Osteoblast (primary cell): ENCODE measurements at regions not wholly inside any gene's neighbourhood (a gene's known extent, or its start where the extent isn't known, plus 50 kb on each side); places are given as distances from the start of the nearest gene placed in this dataset.
A peak's percentile ranks its signal among the peaks of the same experiment; 100 is the strongest.
"Not testable (repeated sequence)": the region's sequence is repeated elsewhere in the genome, so short reads cannot be mapped to it uniquely, and the experiment has no call there.

Experiments used
- DNase-seq: peaks from one replicate; pipeline ENCODE4 v3.0.0; 2011; ENCODE audit warnings: low spot score, mixed read lengths; ENCODE audit not compliant: insufficient read length; ENCODE audit errors: missing footprints
- H2AFZ ChIP-seq: 2 replicates; pipeline ENCODE4 v1.6.0; 2011; ENCODE audit warnings: mild to moderate bottlenecking, low read length
- H3K27ac ChIP-seq: 2 replicates; pipeline ENCODE4 v1.5.1; 2011; ENCODE audit warnings: mild to moderate bottlenecking, low read depth, low read length, moderate library complexity
- H3K27me3 ChIP-seq: 2 replicates; pipeline ENCODE4 v1.6.0; 2012; ENCODE audit warnings: mild to moderate bottlenecking, control low read depth, inconsistent platforms, low read length, moderate library complexity; ENCODE audit not compliant: insufficient read depth
- H3K36me3 ChIP-seq: 2 replicates; pipeline ENCODE4 v1.5.1; 2011; ENCODE audit warnings: mild to moderate bottlenecking, low read length, control low read depth, moderate library complexity; ENCODE audit not compliant: insufficient read depth
- H3K4me1 ChIP-seq: 2 replicates; pipeline ENCODE4 v1.5.1; 2011; ENCODE audit warnings: mild to moderate bottlenecking, low read length, control low read depth, moderate library complexity; ENCODE audit not compliant: insufficient read depth
- H3K4me2 ChIP-seq: 2 replicates; pipeline ENCODE4 v1.6.0; 2011; ENCODE audit warnings: mild to moderate bottlenecking, low read length; ENCODE audit not compliant: insufficient read depth
- H3K4me3 ChIP-seq: fragments of 200-600 bp; sonication (generic); 3 replicates; pipeline ENCODE4 v1.5.1; 2012; ENCODE audit warnings: mild to moderate bottlenecking, low read length, inconsistent platforms; ENCODE audit not compliant: insufficient read depth
- H3K79me2 ChIP-seq: 2 replicates; pipeline ENCODE4 v1.6.0; 2012; ENCODE audit warnings: mild to moderate bottlenecking, low read length, control low read depth, inconsistent platforms; ENCODE audit not compliant: insufficient read depth
- H3K9me3 ChIP-seq: 2 replicates; pipeline ENCODE4 v1.5.1; 2011; ENCODE audit warnings: low read depth, low read length, control low read depth
- H4K20me1 ChIP-seq: 2 replicates; pipeline ENCODE4 v1.6.0; 2012; ENCODE audit warnings: mild to moderate bottlenecking, low read length, control low read depth; ENCODE audit not compliant: insufficient read depth

DNA sequence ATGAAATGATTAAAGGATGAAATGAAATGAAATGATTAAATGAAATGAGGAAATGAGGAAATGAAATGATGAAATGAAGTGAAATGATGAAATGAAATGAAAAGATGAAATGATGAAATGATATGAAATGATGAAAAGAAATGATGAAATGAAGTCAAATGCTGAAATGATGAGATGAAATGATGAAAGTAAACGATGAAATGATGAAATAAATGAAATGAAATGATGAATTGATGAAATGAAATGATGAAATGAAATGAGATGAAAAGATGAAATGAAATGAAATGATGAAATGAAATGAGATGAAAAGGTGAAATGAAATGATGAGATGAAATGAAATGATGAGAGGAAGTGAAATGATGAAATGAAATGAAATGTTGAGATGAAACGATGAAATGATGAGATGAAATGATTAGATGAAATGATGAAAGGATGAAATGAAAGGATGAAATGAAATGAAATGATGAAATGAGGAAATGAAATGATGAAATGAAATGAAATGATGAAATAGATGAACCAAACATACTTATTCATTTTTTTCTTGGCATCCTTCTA is 327.2 kb upstream of the WSB1 start:
- not testable (repeated sequence) for H3K36me3 ChIP-seq, DNase-seq, H3K79me2 ChIP-seq, H3K4me3 ChIP-seq, H2AFZ ChIP-seq, H4K20me1 ChIP-seq, H3K4me2 ChIP-seq, H3K4me1 ChIP-seq, H3K9me3 ChIP-seq, H3K27me3 ChIP-seq, H3K27ac ChIP-seq

DNA sequence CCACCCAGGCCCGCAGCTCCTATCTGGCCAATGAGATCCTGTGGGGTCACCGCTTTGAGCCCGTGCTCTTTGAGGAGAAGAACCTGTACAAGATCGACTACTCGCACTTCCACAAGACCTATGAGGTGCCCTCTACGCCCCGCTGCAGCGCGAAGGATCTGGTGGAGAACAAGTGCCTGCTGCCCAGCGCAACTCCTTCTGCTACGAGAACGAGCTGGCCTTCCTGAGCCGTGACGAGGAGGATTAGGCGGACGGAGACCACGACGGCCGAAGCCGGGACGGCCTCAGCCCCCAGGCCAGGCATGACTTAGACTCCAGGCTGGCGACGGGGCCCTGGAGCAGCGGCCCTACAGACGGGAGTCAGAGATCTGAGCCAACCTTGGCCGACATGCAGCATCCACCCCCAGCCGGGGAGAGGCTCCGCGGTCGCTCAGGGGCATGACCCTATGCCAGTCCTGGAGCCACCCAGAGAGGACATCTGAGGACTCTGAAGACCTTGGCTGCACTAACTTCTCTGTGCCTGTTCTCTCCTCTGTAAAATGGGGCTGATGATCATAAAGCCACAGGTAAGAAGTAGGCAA is 312.0 kb upstream of the WSB1 start:
- peak; percentile 56 for DNase-seq
- not testable (repeated sequence) for H3K9me3 ChIP-seq, H3K36me3 ChIP-seq, H3K27ac ChIP-seq, H3K79me2 ChIP-seq, H3K4me2 ChIP-seq, H3K4me1 ChIP-seq, H3K4me3 ChIP-seq, H3K27me3 ChIP-seq, H4K20me1 ChIP-seq, H2AFZ ChIP-seq

DNA sequence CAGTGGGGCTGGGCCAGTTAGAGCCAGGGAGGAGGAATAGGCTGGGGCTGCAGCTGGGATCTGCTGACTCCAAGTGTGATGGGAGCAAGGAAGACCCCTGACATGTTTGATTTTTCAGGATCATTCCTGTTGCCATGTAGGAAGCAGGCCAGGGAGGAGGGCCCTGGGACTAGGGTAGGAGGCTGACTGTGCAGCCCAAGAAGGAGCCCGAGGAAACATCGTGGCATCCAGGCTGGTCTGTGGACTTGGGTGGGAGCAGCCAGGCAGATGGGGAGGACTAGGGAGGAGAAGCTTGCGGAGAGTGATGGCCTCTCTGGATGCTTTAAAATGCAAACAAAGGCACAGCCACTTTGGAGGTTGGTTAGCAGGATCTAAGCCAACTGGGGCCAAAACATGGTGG is 311.4 kb upstream of the WSB1 start:
- DNase-seq, H3K9me3 ChIP-seq, H3K4me3 ChIP-seq, H3K27me3 ChIP-seq, H3K4me2 ChIP-seq, H2AFZ ChIP-seq, H3K79me2 ChIP-seq, H3K4me1 ChIP-seq, H4K20me1 ChIP-seq, H3K36me3 ChIP-seq, H3K27ac ChIP-seq: not testable (repeated sequence)

DNA sequence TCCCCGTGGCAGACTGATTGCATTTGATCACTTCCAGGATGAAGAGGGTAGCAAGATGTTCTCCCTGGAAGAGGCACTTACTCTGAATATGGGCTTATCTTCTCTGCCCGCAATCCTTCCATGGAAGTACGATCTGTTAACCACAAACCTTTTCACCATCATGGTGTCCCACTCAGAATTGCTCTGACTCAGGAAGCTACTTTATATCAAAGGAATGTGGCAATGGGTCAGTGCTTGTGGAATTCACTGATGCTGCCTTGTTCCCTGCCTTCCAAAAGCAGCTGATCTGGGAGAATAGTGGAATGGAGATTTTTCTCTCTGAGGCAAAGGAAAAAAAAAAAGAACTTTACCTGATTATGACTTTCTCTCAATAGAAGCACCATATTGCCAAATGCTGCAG is 306.1 kb upstream of the WSB1 start:
- H2AFZ ChIP-seq, H3K9me3 ChIP-seq, H4K20me1 ChIP-seq, H3K36me3 ChIP-seq, H3K4me1 ChIP-seq, DNase-seq, H3K4me2 ChIP-seq, H3K79me2 ChIP-seq, H3K27me3 ChIP-seq, H3K4me3 ChIP-seq, H3K27ac ChIP-seq: not testable (repeated sequence)

DNA sequence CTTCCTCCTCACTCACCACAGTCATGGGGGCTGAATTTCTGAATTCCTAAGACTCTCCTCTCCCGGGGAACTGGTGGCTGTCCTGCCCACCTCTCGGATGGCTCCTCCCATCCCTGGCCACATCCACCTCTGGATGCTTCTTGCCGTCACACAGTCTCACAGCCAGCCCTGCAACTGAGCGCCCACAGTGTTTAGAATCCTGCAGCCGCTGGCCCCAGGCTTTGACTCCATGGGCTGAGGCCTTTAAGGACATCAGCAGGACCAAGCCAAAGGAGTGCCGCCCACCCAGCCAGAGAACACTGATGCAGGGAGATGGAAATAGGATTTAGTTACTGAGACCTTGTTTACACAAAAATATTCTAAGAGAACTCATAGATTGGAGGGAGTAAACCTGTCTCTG is 299.3 kb upstream of the WSB1 start:
- H3K27me3 ChIP-seq, H3K9me3 ChIP-seq, H4K20me1 ChIP-seq, H3K4me1 ChIP-seq, H3K79me2 ChIP-seq, DNase-seq, H3K36me3 ChIP-seq, H3K4me2 ChIP-seq, H2AFZ ChIP-seq, H3K4me3 ChIP-seq, H3K27ac ChIP-seq: not testable (repeated sequence)

DNA sequence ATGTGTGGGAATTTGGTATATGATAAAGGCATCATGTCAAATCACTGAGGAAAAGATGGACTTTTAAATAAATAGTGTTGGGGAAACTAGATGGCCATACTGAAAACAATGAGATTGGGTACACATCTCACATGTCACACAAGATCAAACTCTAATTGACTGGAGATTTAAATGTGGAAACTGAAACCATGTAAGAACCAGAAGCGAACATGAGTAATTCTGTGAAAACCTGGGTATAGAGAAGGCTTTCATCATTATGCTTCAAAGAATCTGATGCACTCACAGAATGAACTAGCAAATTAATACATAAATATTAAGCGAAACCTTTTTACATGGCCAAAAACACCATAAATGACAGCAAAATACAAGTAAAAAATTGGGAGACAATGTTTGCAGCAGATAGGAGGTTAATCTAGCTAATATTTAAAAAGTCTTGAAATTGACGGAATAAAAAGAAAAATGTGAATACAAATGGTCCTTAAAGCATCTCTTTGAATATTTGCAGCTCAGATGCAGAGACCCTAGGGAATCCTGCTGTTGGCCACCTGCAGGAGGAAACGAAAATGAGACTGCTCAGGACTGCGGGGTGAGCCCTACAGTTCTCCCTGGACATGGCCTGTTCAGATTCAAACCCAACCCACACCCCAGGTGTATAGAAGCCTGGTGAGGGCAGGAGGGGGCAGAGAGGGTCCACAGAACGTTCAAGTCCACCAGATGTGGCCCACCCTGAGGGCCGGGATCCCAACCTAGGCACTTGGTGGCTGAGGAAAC is 297.6 kb upstream of the WSB1 start:
- not testable (repeated sequence) for H2AFZ ChIP-seq, H3K79me2 ChIP-seq, H3K27me3 ChIP-seq, H3K4me1 ChIP-seq, H3K27ac ChIP-seq, H3K36me3 ChIP-seq, H3K4me3 ChIP-seq, H4K20me1 ChIP-seq, H3K9me3 ChIP-seq, H3K4me2 ChIP-seq
- DNase-seq, result peak; percentile 9

DNA sequence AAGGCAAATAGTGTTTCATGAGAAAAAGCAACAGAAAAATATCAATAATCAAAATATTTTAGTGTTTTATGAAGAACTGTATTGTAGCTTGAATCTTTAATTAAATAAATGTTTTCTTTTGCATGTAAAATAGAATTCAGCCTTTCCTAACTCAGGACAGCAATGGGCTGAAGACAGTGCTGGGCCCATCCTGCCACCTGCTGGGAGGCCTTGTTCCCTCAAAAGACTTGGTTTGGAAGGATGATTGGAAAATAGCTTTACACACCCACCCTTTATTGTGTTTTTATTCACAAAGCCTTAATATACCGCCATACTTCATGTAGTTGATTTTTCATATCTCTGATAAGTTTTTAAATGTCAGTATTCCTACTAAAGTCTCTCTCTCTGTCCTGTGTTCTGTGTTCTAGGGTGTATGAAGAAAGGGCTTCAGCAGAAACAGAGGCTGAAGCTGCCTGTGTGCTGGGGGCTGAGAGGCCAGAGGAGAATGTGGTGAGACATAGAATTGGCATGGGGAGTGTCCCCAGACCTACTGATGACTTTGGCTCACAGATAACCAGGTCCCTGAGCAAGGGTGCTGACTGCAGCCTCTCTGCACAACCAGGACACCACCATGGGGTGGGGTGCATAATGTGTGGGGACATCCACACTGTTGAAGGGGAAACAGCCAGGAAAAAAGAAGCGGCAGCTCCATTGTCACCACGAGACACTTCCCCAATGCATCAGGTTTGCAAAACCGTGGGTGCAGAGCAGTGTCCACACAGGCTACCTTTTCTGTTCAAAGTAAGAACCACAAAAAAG is 286.0 kb upstream of the WSB1 start:
- not testable (repeated sequence) for H3K4me1 ChIP-seq, H3K9me3 ChIP-seq, H2AFZ ChIP-seq

More for the DNA sequence above, 286.0 kb upstream of the WSB1 start:
- not testable (repeated sequence) for H3K4me2 ChIP-seq, H3K36me3 ChIP-seq, DNase-seq, H3K27me3 ChIP-seq, H3K4me3 ChIP-seq, H3K27ac ChIP-seq, H3K79me2 ChIP-seq, H4K20me1 ChIP-seq
